Ishikawa (cell line): ENCODE measurements at regions not wholly inside any gene's neighbourhood (a gene's known extent, or its start where the extent isn't known, plus 50 kb on each side); places are given as distances from the start of the nearest gene placed in this dataset.

Experiments
- CEBPB ChIP-seq: IDR thresholded peaks from 2 replicates; pipeline ENCODE4 v1.6.1; 2012
- CREB1 ChIP-seq: IDR thresholded peaks from 2 replicates; pipeline ENCODE4 v1.6.1; 2012; ENCODE audit warnings: low read depth
- EGR1 ChIP-seq: IDR thresholded peaks from 2 replicates; pipeline ENCODE4 v1.6.1; 2012
- EP300 ChIP-seq: IDR thresholded peaks from 2 replicates; pipeline ENCODE4 v1.6.1; 2012; ENCODE audit warnings: borderline replicate concordance
- FOXM1 ChIP-seq: IDR thresholded peaks from 2 replicates; pipeline ENCODE4 v1.6.1; 2012; ENCODE audit warnings: low read depth, borderline replicate concordance
- MAX ChIP-seq: IDR thresholded peaks from 2 replicates; pipeline ENCODE4 v1.6.1; 2012
- NFIC ChIP-seq: IDR thresholded peaks from 2 replicates; pipeline ENCODE4 v1.6.1; 2012
- RAD21 ChIP-seq: IDR thresholded peaks from 2 replicates; pipeline ENCODE4 v1.6.1; 2012; ENCODE audit warnings: low read depth
- REST ChIP-seq: IDR thresholded peaks from 2 replicates; pipeline ENCODE4 v1.6.1; 2012; ENCODE audit warnings: low read depth, mild to moderate bottlenecking
- TAF1 ChIP-seq: IDR thresholded peaks from 2 replicates; pipeline ENCODE4 v1.6.1; 2012; ENCODE audit warnings: low read depth, mild to moderate bottlenecking
- TCF12 ChIP-seq: IDR thresholded peaks from 2 replicates; pipeline ENCODE4 v1.6.1; 2012; ENCODE audit warnings: low read depth
- TEAD4 ChIP-seq: IDR thresholded peaks from 2 replicates; pipeline ENCODE4 v1.6.1; 2012
- USF1 ChIP-seq: IDR thresholded peaks from 2 replicates; pipeline ENCODE4 v1.6.1; 2012
- YY1 ChIP-seq: IDR thresholded peaks from 2 replicates; pipeline ENCODE4 v1.6.1; 2012; ENCODE audit warnings: low read depth
- ZBTB7A ChIP-seq: IDR thresholded peaks from 2 replicates; pipeline ENCODE4 v1.6.1; 2012; ENCODE audit warnings: low read depth

GRCh38 chr7:136726460-136726859 is 142.0 kb upstream of the CHRM2 start:
- no peak for TF ChIP-seq CEBPB
- TF ChIP-seq REST, result no peak
- no peak for TF ChIP-seq EGR1
- no peak for TF ChIP-seq TAF1

- TF ChIP-seq CEBPB (no peak), TEAD4 (no peak), NFIC (no peak), TAF1 (no peak), FOXM1 (no peak), EP300 (no peak), REST (no peak), CREB1 (no peak), EGR1 (no peak), RAD21 (no peak), MAX (no peak), TCF12 (no peak), USF1 (no peak)
These were observed 150.4 kb upstream of the CHRM2 start for GRCh38 chr7:136717910-136718557.

GRCh38 chr7:136714062-136714461 is 154.4 kb upstream of the CHRM2 start:
- no peak for TF ChIP-seq EGR1
- TF ChIP-seq TAF1, result no peak
- no peak for TF ChIP-seq EP300
- TF ChIP-seq CEBPB, result no peak
- no peak for TF ChIP-seq TEAD4

- TF ChIP-seq TAF1, result no peak
- TF ChIP-seq USF1, result no peak
- TF ChIP-seq EP300, result no peak
- TF ChIP-seq TEAD4, result no peak
- TF ChIP-seq REST, result no peak
- no peak for TF ChIP-seq EGR1
- no peak for TF ChIP-seq CREB1
- TF ChIP-seq RAD21, result no peak
These were observed 157.7 kb upstream of the CHRM2 start for GRCh38 chr7:136710751-136711150.

- no peak for TF ChIP-seq CREB1
- TF ChIP-seq ZBTB7A, result no peak
- TF ChIP-seq USF1, result no peak
- no peak for TF ChIP-seq EGR1
- TF ChIP-seq FOXM1, result no peak
- TF ChIP-seq TAF1, result no peak
- TF ChIP-seq NFIC, result no peak
- TF ChIP-seq TCF12, result no peak
- no peak for TF ChIP-seq EP300
- no peak for TF ChIP-seq MAX
- TF ChIP-seq REST, result no peak
- no peak for TF ChIP-seq RAD21
- no peak for TF ChIP-seq CEBPB
- TF ChIP-seq TEAD4, result no peak
- TF ChIP-seq YY1, result no peak
These were observed 158.6 kb upstream of the CHRM2 start for GRCh38 chr7:136709876-136710275.
